ENCODE measurements at regions not wholly inside any gene's neighbourhood (a gene's known extent, or its start where the extent isn't known, plus 50 kb on each side); places are given as distances from the start of the nearest gene placed in this dataset.

GRCh38 chrY:11044234-11044883, 1516.7 kb downstream of the TSPY10 start:
- Histone ChIP-seq H3K27me3 (replicated peaks; ENCODE audit: control insufficient read depth, insufficient read depth, low read length) (no peaks in the 10 kb centered on the region), H3K4me3 (ENCODE audit: low read depth, low read length) (no peak overlapping the region), H3K9me3 (no peaks in the 10 kb centered on the region), H3K36me3 (ENCODE audit: control insufficient read depth, insufficient read depth, low read length) (no peaks in the 10 kb centered on the region), H3K4me1 (no peaks in the 10 kb centered on the region)
- Mint-ChIP-seq H3K4me1 (ENCODE audit: low read depth, unreplicated experiment) (no peaks in the 10 kb centered on the region), H3K27ac (ENCODE audit: unreplicated experiment) (no peak overlapping the region), H3K36me3 (ENCODE audit: insufficient read depth, unreplicated experiment) (peaks cover 10% of the 10 kb centered on the region), H3K4me3 (ENCODE audit: unreplicated experiment) (no peak overlapping the region), H3K9me3 (ENCODE audit: unreplicated experiment) (peaks cover 29% of the 10 kb centered on the region), H3K27me3 (ENCODE audit: insufficient read depth, unreplicated experiment) (no peaks in the 10 kb centered on the region)
- CTCF ChIA-PET, result no interaction called here
- no TSS peak for BruUV-seq (replicated peaks)
- no peak for DNase-seq
- POLR2A ChIA-PET, result no interaction called here
- no peak for TF ChIP-seq CTCF (IDR thresholded peaks at IDR 0.05; ENCODE audit: insufficient read depth in 1 of 2, low read depth in 1 of 2, low read length in 1 of 2, severe bottlenecking in 1 of 2, unreplicated experiment in 1 of 2)
- intact Hi-C loops (cut with micrococcal nuclease; ENCODE audit: unreplicated experiment), result no loop called here

GRCh38 chrY:11063486-11063885, 1535.8 kb downstream of the TSPY10 start:
- Mint-ChIP-seq H3K27ac (ENCODE audit: unreplicated experiment) (no peak overlapping the region), H3K9me3 (ENCODE audit: unreplicated experiment) (no peaks in the 10 kb centered on the region), H3K4me3 (ENCODE audit: unreplicated experiment) (no peak overlapping the region), H3K36me3 (ENCODE audit: insufficient read depth, unreplicated experiment) (no peaks in the 10 kb centered on the region), H3K4me1 (ENCODE audit: low read depth, unreplicated experiment) (no peaks in the 10 kb centered on the region), H3K27me3 (ENCODE audit: insufficient read depth, unreplicated experiment) (no peaks in the 10 kb centered on the region)
- intact Hi-C loops (cut with micrococcal nuclease; ENCODE audit: unreplicated experiment), result no loop called here
- BruUV-seq (replicated peaks), result no TSS peak
- CTCF ChIA-PET, result no interaction called here
- no peaks in the 10 kb centered on the region for H3K36me3 ChIP-seq (ENCODE audit: control insufficient read depth, insufficient read depth, low read length)
- H3K9me3 ChIP-seq, result no peaks in the 10 kb centered on the region
- no peak overlapping the region for H3K4me3 ChIP-seq (ENCODE audit: low read depth, low read length)
- no peaks in the 10 kb centered on the region for H3K27me3 ChIP-seq (replicated peaks; ENCODE audit: control insufficient read depth, insufficient read depth, low read length)
- POLR2A ChIA-PET, result no interaction called here
- no peak for DNase-seq
- no peak for TF ChIP-seq CTCF (IDR thresholded peaks at IDR 0.05; ENCODE audit: insufficient read depth in 1 of 2, low read depth in 1 of 2, low read length in 1 of 2, severe bottlenecking in 1 of 2, unreplicated experiment in 1 of 2)
- H3K4me1 ChIP-seq, result no peaks in the 10 kb centered on the region

GRCh38 chrY:11063960-11064359, 1536.3 kb downstream of the TSPY10 start:
- no peak for DNase-seq
- CTCF ChIA-PET, result no interaction called here
- no peaks in the 10 kb centered on the region for H3K4me1 Mint-ChIP-seq (ENCODE audit: low read depth, unreplicated experiment)
- BruUV-seq (replicated peaks), result no TSS peak
- POLR2A ChIA-PET, result no interaction called here
- H3K36me3 Mint-ChIP-seq (ENCODE audit: insufficient read depth, unreplicated experiment), result no peaks in the 10 kb centered on the region
- intact Hi-C loops (cut with micrococcal nuclease; ENCODE audit: unreplicated experiment), result no loop called here
- no peak overlapping the region for H3K27ac Mint-ChIP-seq (ENCODE audit: unreplicated experiment)
- no peaks in the 10 kb centered on the region for H3K9me3 Mint-ChIP-seq (ENCODE audit: unreplicated experiment)
- Histone ChIP-seq H3K4me3 (ENCODE audit: low read depth, low read length) (no peak overlapping the region), H3K4me1 (no peaks in the 10 kb centered on the region), H3K27me3 (replicated peaks; ENCODE audit: control insufficient read depth, insufficient read depth, low read length) (no peaks in the 10 kb centered on the region), H3K36me3 (ENCODE audit: control insufficient read depth, insufficient read depth, low read length) (no peaks in the 10 kb centered on the region), H3K9me3 (no peaks in the 10 kb centered on the region)
- no peaks in the 10 kb centered on the region for H3K27me3 Mint-ChIP-seq (ENCODE audit: insufficient read depth, unreplicated experiment)
- no peak overlapping the region for H3K4me3 Mint-ChIP-seq (ENCODE audit: unreplicated experiment)
- no peak for TF ChIP-seq CTCF (IDR thresholded peaks at IDR 0.05; ENCODE audit: insufficient read depth in 1 of 2, low read depth in 1 of 2, low read length in 1 of 2, severe bottlenecking in 1 of 2, unreplicated experiment in 1 of 2)

All from Caco-2 (cell line).